Esophagus (tissue), 2 donors: ENCODE measurements at regions not wholly inside any gene's neighbourhood (a gene's known extent, or its start where the extent isn't known, plus 50 kb on each side); places are given as distances from the start of the nearest gene placed in this dataset.
"Not testable (repeated sequence)": the region's sequence is repeated elsewhere in the genome, so short reads cannot be mapped to it uniquely, and the experiment has no call there.

ENCODE experiments used
- H3K27ac ChIP-seq, 2 donors: one replicate each; pipeline ENCODE4 v1.5.1; 2013; ENCODE audit warnings: low read depth in 2 of 2, mild to moderate bottlenecking in 2 of 2, inconsistent platforms in 1 of 2, low read length in 1 of 2, moderate library complexity in 1 of 2
- H3K27me3 ChIP-seq, 2 donors: one replicate each; pipeline ENCODE4 v1.6.1; 2013; ENCODE audit warnings: low read length in 2 of 2, control low read depth in 1 of 2, mild to moderate bottlenecking in 1 of 2; ENCODE audit not compliant: insufficient read depth in 2 of 2, control insufficient read depth in 1 of 2
- H3K36me3 ChIP-seq, 2 donors: one replicate each; pipeline ENCODE4 v1.6.1; 2013; ENCODE audit warnings: low read length in 1 of 2; ENCODE audit not compliant: control insufficient read depth in 2 of 2, insufficient read depth in 2 of 2
- H3K4me1 ChIP-seq, 2 donors: one replicate each; pipeline ENCODE4 v1.6.1; 2013; ENCODE audit warnings: low read length in 1 of 2; ENCODE audit not compliant: control insufficient read depth in 2 of 2, insufficient read depth in 2 of 2
- H3K4me3 ChIP-seq, 2 donors: one replicate each; pipeline ENCODE4 v1.5.1; 2013; ENCODE audit warnings: low read length in 2 of 2, mild to moderate bottlenecking in 2 of 2, low read depth in 1 of 2, moderate library complexity in 1 of 2
- H3K9me3 ChIP-seq, 2 donors: one replicate each; pipeline ENCODE4 v1.6.1; 2013; ENCODE audit warnings: mild to moderate bottlenecking in 2 of 2, low read depth in 1 of 2, low read length in 1 of 2, moderate library complexity in 1 of 2; ENCODE audit not compliant: control insufficient read depth in 2 of 2, insufficient read depth in 1 of 2
- WGBS, 2 donors: extraction: QIAGEN DNeasy Blood & Tissue Kit; methylation state at CpG; one replicate each; pipeline ENCODE4 v1.1.7; 2013; 5-methylcytosine and 5-hydroxymethylcytosine counted together
- donor health status: healthy with polysubstance abuse.
- donor health status: Bipolar disorder and iron deficiency.

- 47% methylated on average over 2 of the region's 2 CpGs for WGBS, 2 donors
- no peaks in the 10 kb centered on the region for H3K27me3 ChIP-seq
- H3K9me3 ChIP-seq, result no peaks in the 10 kb centered on the region
- H3K36me3 ChIP-seq, result no peaks in the 10 kb centered on the region
- H3K4me1 ChIP-seq, result no peaks in the 10 kb centered on the region
- no peak overlapping the region for H3K27ac ChIP-seq
- no peak overlapping the region for H3K4me3 ChIP-seq
Measured at GRCh38 chr4:59553063-59553720, 1646.9 kb upstream of the ADGRL3 start.

DNA sequence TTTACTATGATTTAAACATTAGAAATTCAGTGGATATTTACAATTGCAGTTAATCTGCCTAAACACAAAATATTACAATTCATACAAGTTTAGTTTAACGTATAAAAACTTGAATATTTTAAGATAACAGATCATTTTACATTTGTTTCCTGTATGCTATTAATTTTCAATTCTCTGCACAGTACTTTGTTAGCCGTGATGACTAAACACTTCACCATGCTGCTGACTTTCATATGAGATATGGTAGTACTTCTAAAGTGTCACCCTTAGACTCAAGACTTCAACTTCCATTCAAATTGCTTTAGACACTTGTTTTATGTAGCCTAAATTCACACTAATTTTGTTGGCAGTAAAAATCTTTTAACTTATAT, 1646.4 kb upstream of the ADGRL3 start:
- Histone ChIP-seq H3K9me3 (no peaks in the 10 kb centered on the region), H3K4me3 (no peak overlapping the region), H3K27me3 (no peaks in the 10 kb centered on the region), H3K27ac (no peak overlapping the region), H3K36me3 (no peaks in the 10 kb centered on the region), H3K4me1 (no peaks in the 10 kb centered on the region)
- WGBS, 2 donors, result 49 to 53% methylated on average over 2 of the region's 2 CpGs

GRCh38 chr4:59556191-59556590, 1643.9 kb upstream of the ADGRL3 start:
- 61 to 80% methylated on average over 2 of the region's 2 CpGs for WGBS, 2 donors
- not testable (repeated sequence) for H3K36me3 ChIP-seq

GRCh38 chr4:59560141-59560648, 1639.9 kb upstream of the ADGRL3 start:
- not testable (repeated sequence) for H3K27ac ChIP-seq, H3K4me3 ChIP-seq, H3K9me3 ChIP-seq, H3K27me3 ChIP-seq, H3K4me1 ChIP-seq, H3K36me3 ChIP-seq
- 56 to 59% methylated on average over 8 to 9 of the region's 9 CpGs for WGBS, 2 donors

More at GRCh38 chr4:59556191-59556590, 1643.9 kb upstream of the ADGRL3 start:
- not testable (repeated sequence) for H3K9me3 ChIP-seq, H3K27ac ChIP-seq, H3K4me1 ChIP-seq, H3K4me3 ChIP-seq, H3K27me3 ChIP-seq

GRCh38 chr4:59565836-59566235, 1634.3 kb upstream of the ADGRL3 start:
- 38 to 56% methylated on average over 1 of the region's 1 CpG for WGBS, 2 donors
- H3K4me3 ChIP-seq, result no peak overlapping the region
- H3K4me1 ChIP-seq, result no peaks in the 10 kb centered on the region
- H3K36me3 ChIP-seq, result no peaks in the 10 kb centered on the region
- H3K27me3 ChIP-seq, result no peaks in the 10 kb centered on the region
- no peak overlapping the region for H3K27ac ChIP-seq
- no peaks in the 10 kb centered on the region for H3K9me3 ChIP-seq

- H3K36me3 ChIP-seq, result no peaks in the 10 kb centered on the region
- no peaks in the 10 kb centered on the region for H3K27me3 ChIP-seq
- no peaks in the 10 kb centered on the region for H3K9me3 ChIP-seq
- 42 to 51% methylated on average over 2 of the region's 2 CpGs for WGBS, 2 donors
- H3K4me1 ChIP-seq, result no peaks in the 10 kb centered on the region
- H3K27ac ChIP-seq, result no peak overlapping the region
- H3K4me3 ChIP-seq, result no peak overlapping the region
Measured at GRCh38 chr4:59570860-59571476, 1629.2 kb upstream of the ADGRL3 start.

GRCh38 chr4:59571805-59572430, 1628.2 kb upstream of the ADGRL3 start:
- no peak overlapping the region for H3K27ac ChIP-seq
- no peaks in the 10 kb centered on the region for H3K9me3 ChIP-seq
- 51 to 62% methylated on average over 9 of the region's 9 CpGs for WGBS, 2 donors
- H3K4me1 ChIP-seq, result no peaks in the 10 kb centered on the region
- no peak overlapping the region for H3K4me3 ChIP-seq
- no peaks in the 10 kb centered on the region for H3K36me3 ChIP-seq
- H3K27me3 ChIP-seq, result no peaks in the 10 kb centered on the region

- no peak overlapping the region for H3K4me3 ChIP-seq
- 77 to 84% methylated on average over 10 of the region's 10 CpGs for WGBS, 2 donors
- H3K9me3 ChIP-seq, result peaks cover 0 to 3% of the 10 kb centered on the region in 2 donors
- no peaks in the 10 kb centered on the region for H3K27me3 ChIP-seq
- no peak overlapping the region for H3K27ac ChIP-seq
- H3K36me3 ChIP-seq, result no peaks in the 10 kb centered on the region
- H3K4me1 ChIP-seq, result no peaks in the 10 kb centered on the region
Measured at GRCh38 chr4:59583845-59584568, 1616.1 kb upstream of the ADGRL3 start.

- 51 to 59% methylated on average over 3 of the region's 3 CpGs for WGBS, 2 donors
- Histone ChIP-seq H3K9me3 (no peaks in the 10 kb centered on the region), H3K36me3 (no peaks in the 10 kb centered on the region), H3K4me3 (no peak overlapping the region), H3K27ac (no peak overlapping the region), H3K27me3 (no peaks in the 10 kb centered on the region), H3K4me1 (no peaks in the 10 kb centered on the region)
Measured at GRCh38 chr4:59597536-59598329, 1602.4 kb upstream of the ADGRL3 start.
